ENCODE measurements at regions not wholly inside any gene's neighbourhood (a gene's known extent, or its start where the extent isn't known, plus 50 kb on each side); places are given as distances from the start of the nearest gene placed in this dataset.

DNA sequence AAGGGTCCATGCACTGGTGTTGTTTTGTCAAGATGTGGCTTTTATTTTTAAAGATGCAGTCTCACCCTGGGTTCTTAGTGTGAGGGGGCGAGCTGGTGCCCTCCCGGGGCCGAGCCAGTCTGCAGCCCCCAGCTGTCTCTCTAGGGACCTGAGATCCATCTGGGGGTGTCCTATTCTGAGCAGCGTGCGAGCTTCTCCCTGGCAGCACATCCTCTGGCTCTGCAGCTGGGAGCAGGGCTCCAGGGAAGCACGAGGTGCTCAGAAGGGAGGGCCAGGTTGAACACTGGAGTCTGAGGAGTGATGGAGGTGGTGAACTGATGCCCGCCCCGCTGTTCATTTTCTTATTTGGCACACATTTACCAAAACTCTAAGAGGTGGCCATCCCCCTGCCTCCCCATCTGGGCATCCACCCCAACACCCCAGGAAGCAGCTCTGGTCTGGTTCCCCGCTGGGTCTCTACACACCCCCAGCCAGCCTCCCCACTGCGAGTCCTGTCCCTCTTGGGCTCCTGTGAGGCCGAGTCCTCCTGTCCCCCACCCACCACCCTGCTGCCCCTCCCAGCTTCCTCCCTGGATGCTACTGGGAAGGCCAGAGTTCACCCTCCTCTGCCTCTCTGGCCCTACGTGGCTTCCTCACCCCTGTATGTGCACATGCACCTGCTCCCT is 956.4 kb downstream of the BRD1 start:
- no peak for ATAC-seq
- H3K9me3 Mint-ChIP-seq: peaks cover 4% of the 10 kb centered on the region
- H3K4me3 Mint-ChIP-seq: no peak overlapping the region
- no peaks in the 10 kb centered on the region for H3K27me3 Mint-ChIP-seq (ENCODE audit: low read depth)
- H3K36me3 Mint-ChIP-seq (ENCODE audit: insufficient read depth): no peaks in the 10 kb centered on the region
- no peaks in the 10 kb centered on the region for H3K4me1 Mint-ChIP-seq (ENCODE audit: low read depth)
- DNase-seq: no peak

- peaks cover 4% of the 10 kb centered on the region for H3K9me3 Mint-ChIP-seq
Observed at GRCh38 chr22:48870436-48870835, 957.2 kb downstream of the BRD1 start.

GRCh38 chr22:48869788-48870187 is 957.9 kb downstream of the BRD1 start:
- DNase-seq: no peak
- ATAC-seq: no peak
- H3K4me1 Mint-ChIP-seq (ENCODE audit: low read depth): no peaks in the 10 kb centered on the region
- H3K36me3 Mint-ChIP-seq (ENCODE audit: insufficient read depth): no peaks in the 10 kb centered on the region
- H3K27me3 Mint-ChIP-seq (ENCODE audit: low read depth): no peaks in the 10 kb centered on the region
- no peak overlapping the region for H3K4me3 Mint-ChIP-seq
- peaks cover 4% of the 10 kb centered on the region for H3K9me3 Mint-ChIP-seq

More at GRCh38 chr22:48870436-48870835, 957.2 kb downstream of the BRD1 start:
- Mint-ChIP-seq H3K4me3 (no peak overlapping the region), H3K27me3 (ENCODE audit: low read depth) (no peaks in the 10 kb centered on the region), H3K4me1 (ENCODE audit: low read depth) (no peaks in the 10 kb centered on the region), H3K36me3 (ENCODE audit: insufficient read depth) (no peaks in the 10 kb centered on the region)
- DNase-seq: no peak
- no peak for ATAC-seq

GRCh38 chr22:48869161-48869560 is 958.5 kb downstream of the BRD1 start:
- no peak for ATAC-seq
- no peaks in the 10 kb centered on the region for H3K27me3 Mint-ChIP-seq (ENCODE audit: low read depth)
- no peaks in the 10 kb centered on the region for H3K36me3 Mint-ChIP-seq (ENCODE audit: insufficient read depth)
- H3K4me1 Mint-ChIP-seq (ENCODE audit: low read depth): no peaks in the 10 kb centered on the region
- H3K4me3 Mint-ChIP-seq: no peak overlapping the region
- peaks cover 4% of the 10 kb centered on the region for H3K9me3 Mint-ChIP-seq
- no peak for DNase-seq

GRCh38 chr22:48868554-48868953 is 959.1 kb downstream of the BRD1 start:
- Mint-ChIP-seq H3K36me3 (ENCODE audit: insufficient read depth) (no peaks in the 10 kb centered on the region), H3K4me3 (no peak overlapping the region)

GRCh38 chr22:48867891-48868290 is 959.8 kb downstream of the BRD1 start:
- no peak overlapping the region for H3K4me3 Mint-ChIP-seq
- no peaks in the 10 kb centered on the region for H3K36me3 Mint-ChIP-seq (ENCODE audit: insufficient read depth)
- ATAC-seq (no peak), DNase-seq (no peak)
- no peaks in the 10 kb centered on the region for H3K27me3 Mint-ChIP-seq (ENCODE audit: low read depth)
- H3K9me3 Mint-ChIP-seq: peaks cover 4% of the 10 kb centered on the region
- no peaks in the 10 kb centered on the region for H3K4me1 Mint-ChIP-seq (ENCODE audit: low read depth)

More at GRCh38 chr22:48868554-48868953, 959.1 kb downstream of the BRD1 start:
- no peaks in the 10 kb centered on the region for H3K4me1 Mint-ChIP-seq (ENCODE audit: low read depth)
- peaks cover 4% of the 10 kb centered on the region for H3K9me3 Mint-ChIP-seq
- DNase-seq: no peak
- ATAC-seq: no peak
- no peaks in the 10 kb centered on the region for H3K27me3 Mint-ChIP-seq (ENCODE audit: low read depth)

- DNase-seq: no peak
- Mint-ChIP-seq H3K4me1 (ENCODE audit: low read depth) (no peaks in the 10 kb centered on the region), H3K36me3 (ENCODE audit: insufficient read depth) (no peaks in the 10 kb centered on the region), H3K27me3 (ENCODE audit: low read depth) (no peaks in the 10 kb centered on the region), H3K9me3 (peaks cover 4% of the 10 kb centered on the region), H3K4me3 (no peak overlapping the region)
- ATAC-seq: no peak
Observed at GRCh38 chr22:48866906-48867681, 960.6 kb downstream of the BRD1 start.

- H3K4me1 Mint-ChIP-seq (ENCODE audit: low read depth): no peaks in the 10 kb centered on the region
- H3K27me3 Mint-ChIP-seq (ENCODE audit: low read depth): peaks cover 2% of the 10 kb centered on the region
- no peaks in the 10 kb centered on the region for H3K9me3 Mint-ChIP-seq
- H3K36me3 Mint-ChIP-seq (ENCODE audit: insufficient read depth): no peaks in the 10 kb centered on the region
- ATAC-seq (no peak), DNase-seq (no peak)
- H3K4me3 Mint-ChIP-seq: no peak overlapping the region
Observed at GRCh38 chr22:48864748-48865147, 962.9 kb downstream of the BRD1 start.

DNA sequence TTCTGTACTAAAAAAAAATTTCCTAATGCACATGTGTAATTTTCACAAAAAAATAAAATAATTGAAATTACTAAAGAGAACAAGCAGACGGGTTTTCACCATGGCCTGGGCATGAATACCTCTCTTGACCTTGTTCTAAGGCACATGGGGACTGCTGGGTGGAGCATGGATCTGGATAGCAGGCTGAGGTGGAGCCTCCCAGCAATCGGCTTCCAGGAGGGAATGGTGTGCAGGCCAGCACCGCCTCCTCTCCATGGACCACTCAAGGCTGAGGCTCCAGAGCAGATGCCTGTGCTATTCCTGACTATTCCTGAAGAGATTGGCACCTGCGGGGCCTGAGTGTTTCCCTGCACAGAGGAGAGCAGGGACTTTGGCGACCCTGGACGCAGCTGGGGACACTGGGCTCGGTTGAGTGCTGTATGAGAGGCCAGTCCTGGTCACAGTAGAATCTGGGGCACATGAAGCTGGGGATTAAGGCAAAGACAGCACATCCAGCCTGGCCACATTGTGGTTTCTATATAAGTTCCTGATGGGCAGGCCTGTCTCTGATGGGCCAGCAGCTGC is 963.6 kb downstream of the BRD1 start:
- H3K36me3 Mint-ChIP-seq (ENCODE audit: insufficient read depth): no peaks in the 10 kb centered on the region
- H3K4me3 Mint-ChIP-seq: no peak overlapping the region
- ATAC-seq: no peak
- H3K27me3 Mint-ChIP-seq (ENCODE audit: low read depth): peaks cover 2% of the 10 kb centered on the region
- H3K4me1 Mint-ChIP-seq (ENCODE audit: low read depth): no peaks in the 10 kb centered on the region
- DNase-seq: no peak
- no peaks in the 10 kb centered on the region for H3K9me3 Mint-ChIP-seq

DNA sequence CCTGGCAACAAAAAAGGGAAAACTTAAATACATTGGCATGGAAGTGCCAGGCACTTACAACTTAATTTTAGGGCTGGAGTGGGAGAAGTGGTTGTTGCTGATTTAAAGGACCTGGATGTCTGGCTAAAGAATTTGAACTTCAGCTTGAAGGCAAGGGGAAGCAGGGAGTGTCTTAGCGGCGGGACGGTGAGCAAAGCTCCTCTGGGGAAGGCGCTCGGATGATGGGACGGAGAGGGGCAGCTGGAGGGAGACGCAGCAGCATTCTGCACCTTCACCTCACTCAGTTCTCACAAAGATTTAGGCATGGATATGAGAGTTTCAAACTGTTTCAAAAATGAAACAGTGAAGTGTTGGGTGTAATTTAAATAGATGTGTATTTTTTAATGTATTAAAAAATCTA is 967.1 kb downstream of the BRD1 start:
- ATAC-seq (no peak), DNase-seq (no peak)
- Mint-ChIP-seq H3K4me3 (no peak overlapping the region), H3K27me3 (ENCODE audit: low read depth) (peaks cover 6% of the 10 kb centered on the region), H3K9me3 (no peaks in the 10 kb centered on the region), H3K36me3 (ENCODE audit: insufficient read depth) (no peaks in the 10 kb centered on the region), H3K4me1 (ENCODE audit: low read depth) (no peaks in the 10 kb centered on the region)

- ATAC-seq (no peak), DNase-seq (no peak)
- Mint-ChIP-seq H3K4me3 (no peak overlapping the region), H3K36me3 (ENCODE audit: insufficient read depth) (no peaks in the 10 kb centered on the region), H3K27me3 (ENCODE audit: low read depth) (peaks cover 6% of the 10 kb centered on the region), H3K9me3 (no peaks in the 10 kb centered on the region), H3K4me1 (ENCODE audit: low read depth) (no peaks in the 10 kb centered on the region)
Observed at GRCh38 chr22:48858856-48859255, 968.8 kb downstream of the BRD1 start.

DNA sequence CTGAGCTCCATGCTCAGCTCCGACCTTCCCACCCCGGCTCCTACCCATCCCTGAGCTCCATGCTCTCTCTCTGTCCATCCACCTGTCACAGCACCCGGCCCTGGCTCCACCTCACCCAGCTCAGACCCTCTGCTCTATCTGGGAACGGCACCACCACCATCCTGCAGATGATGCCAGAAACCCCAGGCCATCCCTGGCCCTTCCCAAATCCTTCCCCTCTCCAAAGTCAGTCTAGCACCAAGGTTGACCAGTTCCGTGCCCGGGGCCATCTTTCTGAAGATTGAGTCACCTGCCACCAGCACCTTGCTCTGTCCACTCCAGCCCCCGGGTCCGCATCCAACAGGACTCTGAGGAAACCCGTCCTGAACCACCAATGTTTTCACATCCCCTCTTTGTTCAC is 969.6 kb downstream of the BRD1 start:
- H3K36me3 Mint-ChIP-seq (ENCODE audit: insufficient read depth): no peaks in the 10 kb centered on the region
- no peak overlapping the region for H3K4me3 Mint-ChIP-seq
- H3K4me1 Mint-ChIP-seq (ENCODE audit: low read depth): no peaks in the 10 kb centered on the region
- ATAC-seq: no peak
- H3K9me3 Mint-ChIP-seq: no peaks in the 10 kb centered on the region
- peaks cover 6% of the 10 kb centered on the region for H3K27me3 Mint-ChIP-seq (ENCODE audit: low read depth)
- DNase-seq: no peak

GRCh38 chr22:48857202-48857805 is 970.4 kb downstream of the BRD1 start:
- Mint-ChIP-seq H3K4me3 (no peak overlapping the region), H3K36me3 (ENCODE audit: insufficient read depth) (no peaks in the 10 kb centered on the region), H3K27me3 (ENCODE audit: low read depth) (peaks cover 6% of the 10 kb centered on the region), H3K4me1 (ENCODE audit: low read depth) (no peaks in the 10 kb centered on the region), H3K9me3 (no peaks in the 10 kb centered on the region)
- DNase-seq (no peak), ATAC-seq (no peak)

DNA sequence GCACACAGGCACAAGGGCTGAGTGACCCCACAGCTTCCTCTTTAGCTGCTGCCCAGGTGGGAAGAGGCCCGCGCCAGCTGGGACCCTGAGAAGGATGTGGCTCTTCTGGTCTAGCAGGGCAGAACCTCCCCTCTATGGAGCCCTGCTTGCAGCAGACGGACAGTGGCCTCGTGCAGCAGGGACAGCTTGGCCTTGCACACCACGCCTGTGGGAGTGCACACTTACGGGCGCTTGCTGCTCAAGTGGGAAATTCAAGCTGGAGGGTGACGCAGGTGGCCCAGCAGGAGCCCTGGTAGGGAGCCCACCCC is 971.4 kb downstream of the BRD1 start:
- Mint-ChIP-seq H3K9me3 (no peaks in the 10 kb centered on the region), H3K36me3 (ENCODE audit: insufficient read depth) (no peaks in the 10 kb centered on the region), H3K4me3 (no peak overlapping the region), H3K4me1 (ENCODE audit: low read depth) (no peaks in the 10 kb centered on the region), H3K27me3 (ENCODE audit: low read depth) (peaks cover 6% of the 10 kb centered on the region)
- DNase-seq (no peak), ATAC-seq (no peak)
